Neutrophil (primary cell): ENCODE measurements at regions not wholly inside any gene's neighbourhood (a gene's known extent, or its start where the extent isn't known, plus 50 kb on each side); places are given as distances from the start of the nearest gene placed in this dataset.

ENCODE experiments used
- H3K27ac ChIP-seq: fragments of 200-600 bp; sonication (generic); 2 replicates; pipeline ENCODE4 v1.5.1; 2016; ENCODE audit warnings: mild to moderate bottlenecking, moderate library complexity
- H3K27me3 ChIP-seq: fragments of 200-600 bp; sonication (generic); 2 replicates; pipeline ENCODE4 v1.6.0; 2016; ENCODE audit warnings: mild to moderate bottlenecking
- H3K36me3 ChIP-seq: fragments of 200-600 bp; sonication (generic); 2 replicates; pipeline ENCODE4 v1.5.1; 2017
- H3K4me1 ChIP-seq, 2 experiments: fragments of 200-600 bp in 1 of 2; sonication (generic) in 1 of 2; 1 replicate in 1 of 2; 2 replicates in 1 of 2; pipeline versions ENCODE4 v1.5.1 to v1.6.1; 2013 to 2016; ENCODE audit warnings: low read depth in 1 of 2, low read length in 1 of 2, mild to moderate bottlenecking in 1 of 2, moderate library complexity in 1 of 2; ENCODE audit not compliant: control insufficient read depth in 1 of 2, insufficient read depth in 1 of 2
- H3K4me3 ChIP-seq, 2 experiments: fragments of 200-600 bp in 1 of 2; sonication (generic) in 1 of 2; 1 replicate in 1 of 2; 2 replicates in 1 of 2; pipeline ENCODE4 v1.5.1; 2013 to 2016; ENCODE audit warnings: low read depth in 1 of 2, low read length in 1 of 2, mild to moderate bottlenecking in 1 of 2, moderate library complexity in 1 of 2
- H3K9me3 ChIP-seq: fragments of 200-600 bp; sonication (generic); 2 replicates; pipeline ENCODE4 v1.5.1; 2016
- TF ChIP-seq, protein P1 (sequence below): fragments of 200-600 bp; sonication (generic); IDR thresholded peaks from 2 replicates; pipeline ENCODE4 v1.5.1; 2016; ENCODE audit warnings: antibody characterized with exemption

DNA sequence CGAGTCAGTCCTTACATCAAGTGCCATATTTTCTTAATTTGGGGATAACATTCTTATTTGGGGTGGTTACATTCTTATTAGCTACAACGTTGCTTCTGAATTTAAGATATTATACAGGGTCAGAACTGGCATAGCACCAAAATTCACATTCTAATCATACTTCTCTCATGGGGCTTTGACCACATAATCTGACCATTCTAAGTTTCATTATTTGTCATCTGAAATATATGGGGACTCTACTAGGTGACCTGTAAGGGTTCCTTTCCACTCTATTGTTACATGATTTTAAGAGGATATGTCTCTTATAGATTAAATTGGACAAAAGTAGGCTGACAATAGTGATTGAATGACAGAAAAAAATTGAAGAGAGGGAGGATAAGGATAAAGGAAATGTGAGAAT lies 536.5 kb downstream of the KCTD12 start:
- Histone ChIP-seq H3K36me3 (no peaks in the 10 kb centered on the region), H3K4me1 (no peaks in the 10 kb centered on the region), H3K27ac (no peak overlapping the region), H3K9me3 (no peaks in the 10 kb centered on the region), H3K27me3 (no peaks in the 10 kb centered on the region), H3K4me3 (no peak overlapping the region)
- TF ChIP-seq, protein P1, sequence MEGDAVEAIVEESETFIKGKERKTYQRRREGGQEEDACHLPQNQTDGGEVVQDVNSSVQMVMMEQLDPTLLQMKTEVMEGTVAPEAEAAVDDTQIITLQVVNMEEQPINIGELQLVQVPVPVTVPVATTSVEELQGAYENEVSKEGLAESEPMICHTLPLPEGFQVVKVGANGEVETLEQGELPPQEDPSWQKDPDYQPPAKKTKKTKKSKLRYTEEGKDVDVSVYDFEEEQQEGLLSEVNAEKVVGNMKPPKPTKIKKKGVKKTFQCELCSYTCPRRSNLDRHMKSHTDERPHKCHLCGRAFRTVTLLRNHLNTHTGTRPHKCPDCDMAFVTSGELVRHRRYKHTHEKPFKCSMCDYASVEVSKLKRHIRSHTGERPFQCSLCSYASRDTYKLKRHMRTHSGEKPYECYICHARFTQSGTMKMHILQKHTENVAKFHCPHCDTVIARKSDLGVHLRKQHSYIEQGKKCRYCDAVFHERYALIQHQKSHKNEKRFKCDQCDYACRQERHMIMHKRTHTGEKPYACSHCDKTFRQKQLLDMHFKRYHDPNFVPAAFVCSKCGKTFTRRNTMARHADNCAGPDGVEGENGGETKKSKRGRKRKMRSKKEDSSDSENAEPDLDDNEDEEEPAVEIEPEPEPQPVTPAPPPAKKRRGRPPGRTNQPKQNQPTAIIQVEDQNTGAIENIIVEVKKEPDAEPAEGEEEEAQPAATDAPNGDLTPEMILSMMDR, result no peak

DNA sequence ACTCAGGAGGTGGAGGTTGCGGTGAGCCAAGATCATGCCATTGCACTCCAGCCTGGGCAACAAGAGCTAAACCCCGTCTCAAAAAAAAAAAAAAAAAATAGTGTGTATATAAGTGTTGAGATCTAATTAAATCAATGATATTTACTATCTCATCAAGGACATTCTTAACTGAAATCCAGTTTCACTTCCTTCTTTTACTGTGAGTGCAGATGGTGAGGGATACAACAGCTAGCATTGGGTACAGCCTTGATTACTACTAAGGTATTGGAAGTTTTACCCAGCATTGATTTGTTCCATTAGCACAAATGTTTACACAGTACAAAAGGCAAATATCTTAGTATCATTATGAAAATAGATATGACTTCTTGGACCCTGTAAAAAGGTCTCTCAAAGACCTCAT lies 546.6 kb downstream of the KCTD12 start:
- Histone ChIP-seq H3K27me3 (no peaks in the 10 kb centered on the region), H3K27ac (no peak overlapping the region), H3K4me3 (no peak overlapping the region), H3K9me3 (no peaks in the 10 kb centered on the region), H3K36me3 (no peaks in the 10 kb centered on the region), H3K4me1 (no peaks in the 10 kb centered on the region)
- TF ChIP-seq, protein P1, result no peak

DNA sequence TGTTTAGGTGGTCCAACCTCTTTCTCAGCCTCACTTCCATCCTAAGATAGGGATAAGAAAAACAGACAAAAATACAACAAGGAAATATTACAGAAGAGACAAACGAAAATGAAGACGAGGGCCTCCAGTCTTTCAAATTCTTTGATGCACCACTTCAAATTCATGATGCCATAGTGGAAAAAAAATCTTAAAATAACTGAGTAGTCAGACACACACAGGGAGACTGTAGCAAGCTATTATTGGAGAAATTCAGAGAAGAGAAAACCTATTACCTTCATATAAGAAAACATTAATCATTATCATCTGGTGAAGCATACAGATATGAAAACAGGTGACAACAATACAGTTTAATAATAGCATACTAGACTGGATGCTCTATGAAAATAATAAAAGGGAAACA lies 548.2 kb downstream of the KCTD12 start:
- H3K9me3 ChIP-seq, result no peaks in the 10 kb centered on the region
- no peak overlapping the region for H3K27ac ChIP-seq
- no peaks in the 10 kb centered on the region for H3K36me3 ChIP-seq
- H3K4me1 ChIP-seq, result no peaks in the 10 kb centered on the region
- H3K27me3 ChIP-seq, result no peaks in the 10 kb centered on the region
- TF ChIP-seq, protein P1, result no peak
- H3K4me3 ChIP-seq, result no peak overlapping the region

DNA sequence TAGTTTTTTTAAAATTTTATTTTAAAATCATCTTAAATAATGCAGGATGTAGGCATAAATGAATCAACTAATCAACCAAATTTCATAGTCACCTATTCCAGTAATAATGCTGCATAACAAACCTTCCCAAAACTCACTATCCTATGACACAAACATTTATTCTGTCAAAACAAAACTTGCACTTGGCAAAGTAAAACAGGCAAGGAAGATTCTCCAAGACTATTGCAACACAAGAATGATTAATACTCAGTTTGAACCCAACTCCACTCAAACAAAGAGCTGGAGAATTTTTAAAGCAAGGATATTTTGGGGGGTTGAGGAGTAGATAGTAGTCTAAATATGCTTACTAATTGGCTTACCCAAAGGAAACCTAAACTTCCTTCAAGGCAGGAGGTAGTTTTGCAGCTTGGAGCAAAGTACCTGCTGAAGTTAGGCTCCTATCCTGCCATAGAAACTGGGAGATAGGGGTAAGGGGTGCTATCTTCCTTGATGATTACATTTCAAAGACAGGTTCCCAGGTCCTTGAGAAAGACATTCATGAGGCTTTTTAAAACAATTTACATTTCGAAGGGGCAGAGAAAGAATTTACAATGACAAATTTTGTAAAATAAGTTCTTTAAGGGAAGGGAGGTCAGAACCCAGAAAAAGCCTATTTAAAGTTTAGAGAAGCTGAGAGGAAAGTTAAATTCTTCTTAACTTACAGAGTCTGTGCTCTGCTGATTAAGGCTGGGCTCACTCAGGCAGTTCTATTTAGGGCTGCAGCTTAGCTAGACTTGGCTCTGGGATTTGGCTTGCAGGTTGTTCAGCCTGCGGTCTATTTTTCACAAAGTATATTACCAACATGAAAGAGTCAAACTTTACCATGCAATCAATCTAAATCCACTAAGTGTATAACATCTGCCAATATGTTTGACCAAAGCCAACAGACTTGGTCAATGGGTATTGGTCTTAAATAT lies 549.0 kb downstream of the KCTD12 start:
- H3K36me3 ChIP-seq, result no peaks in the 10 kb centered on the region
- H3K4me3 ChIP-seq, result no peak overlapping the region
- no peaks in the 10 kb centered on the region for H3K4me1 ChIP-seq
- H3K9me3 ChIP-seq, result no peaks in the 10 kb centered on the region
- H3K27ac ChIP-seq, result no peak overlapping the region
- no peaks in the 10 kb centered on the region for H3K27me3 ChIP-seq
- TF ChIP-seq, protein P1, result no peak

DNA sequence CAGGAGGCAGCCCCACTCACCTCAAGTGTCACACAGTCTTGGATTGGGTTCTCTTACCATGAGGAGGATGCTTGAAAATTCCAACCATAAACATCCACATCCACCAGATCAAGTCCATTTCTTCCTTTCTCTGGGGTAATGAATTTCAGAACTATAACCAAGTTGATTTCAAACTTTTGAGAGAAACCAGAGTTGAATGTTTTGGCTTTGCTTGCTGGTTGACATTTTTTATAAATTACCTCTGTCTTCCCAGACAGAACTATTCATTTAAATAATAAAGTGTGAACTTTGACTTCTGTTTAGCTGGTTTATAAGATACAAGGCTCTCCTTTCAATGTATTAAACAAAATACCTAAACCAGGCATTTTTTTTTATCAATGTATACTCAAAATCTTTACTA lies 550.7 kb downstream of the KCTD12 start:
- Histone ChIP-seq H3K27ac (no peak overlapping the region), H3K27me3 (no peaks in the 10 kb centered on the region), H3K36me3 (no peaks in the 10 kb centered on the region), H3K9me3 (no peaks in the 10 kb centered on the region), H3K4me1 (no peaks in the 10 kb centered on the region), H3K4me3 (no peak overlapping the region)
- TF ChIP-seq, protein P1, result no peak
